IPS-NIHi11 (cell line): ENCODE measurements at regions not wholly inside any gene's neighbourhood (a gene's known extent, or its start where the extent isn't known, plus 50 kb on each side); places are given as distances from the start of the nearest gene placed in this dataset.
"Not testable (repeated sequence)": the region's sequence is repeated elsewhere in the genome, so short reads cannot be mapped to it uniquely, and the experiment has no call there.

ENCODE experiments used
- DNase-seq: peaks from one replicate; pipeline ENCODE4 v3.0.0; 2012; ENCODE audit warnings: mixed read lengths, low spot score

- DNase-seq = no peak
These were observed 263.7 kb downstream of the ANAPC1 start for GRCh38 chr2:111620281-111620680.

GRCh38 chr2:111622859-111623258 lies 261.1 kb downstream of the ANAPC1 start:
- DNase-seq = no peak

GRCh38 chr2:111623380-111623779 lies 260.6 kb downstream of the ANAPC1 start:
- DNase-seq = no peak

DNA sequence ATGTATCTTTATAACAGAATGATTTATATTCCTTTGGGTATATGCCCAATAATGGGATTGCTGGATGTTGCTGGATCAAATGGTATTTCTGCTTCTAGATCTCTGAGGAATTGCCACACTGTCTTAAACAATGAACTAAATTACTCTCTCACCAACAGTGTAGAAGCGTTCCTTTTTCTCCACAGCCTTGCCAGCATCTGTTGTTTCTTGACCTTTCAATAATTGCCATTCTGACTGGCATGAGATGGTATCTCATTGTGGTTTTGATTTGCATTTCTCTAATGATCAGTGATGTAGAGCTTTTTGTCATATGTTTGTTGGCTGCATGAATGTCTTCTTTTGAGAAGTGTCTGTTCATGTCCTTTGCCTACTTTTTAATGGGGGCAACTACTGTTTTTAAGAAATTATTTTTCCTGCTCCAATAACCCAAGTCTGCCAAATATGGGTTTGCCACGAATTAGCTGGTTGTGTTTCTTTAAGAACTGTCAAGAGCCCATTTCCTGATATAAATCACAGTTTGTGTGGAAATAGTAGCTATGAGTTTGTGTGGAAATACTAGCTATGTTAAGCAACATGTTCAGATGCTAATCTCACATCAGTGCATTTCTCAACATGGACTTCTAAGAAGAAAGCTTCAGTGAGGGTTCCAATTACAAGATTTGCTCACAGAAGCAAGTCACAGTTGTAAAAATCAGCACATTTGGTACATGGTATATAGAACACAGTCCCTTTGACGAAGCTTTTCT lies 259.4 kb downstream of the ANAPC1 start:
- DNase-seq = no peak

GRCh38 chr2:111625157-111625537 lies 258.8 kb downstream of the ANAPC1 start:
- DNase-seq = not testable (repeated sequence)

DNA sequence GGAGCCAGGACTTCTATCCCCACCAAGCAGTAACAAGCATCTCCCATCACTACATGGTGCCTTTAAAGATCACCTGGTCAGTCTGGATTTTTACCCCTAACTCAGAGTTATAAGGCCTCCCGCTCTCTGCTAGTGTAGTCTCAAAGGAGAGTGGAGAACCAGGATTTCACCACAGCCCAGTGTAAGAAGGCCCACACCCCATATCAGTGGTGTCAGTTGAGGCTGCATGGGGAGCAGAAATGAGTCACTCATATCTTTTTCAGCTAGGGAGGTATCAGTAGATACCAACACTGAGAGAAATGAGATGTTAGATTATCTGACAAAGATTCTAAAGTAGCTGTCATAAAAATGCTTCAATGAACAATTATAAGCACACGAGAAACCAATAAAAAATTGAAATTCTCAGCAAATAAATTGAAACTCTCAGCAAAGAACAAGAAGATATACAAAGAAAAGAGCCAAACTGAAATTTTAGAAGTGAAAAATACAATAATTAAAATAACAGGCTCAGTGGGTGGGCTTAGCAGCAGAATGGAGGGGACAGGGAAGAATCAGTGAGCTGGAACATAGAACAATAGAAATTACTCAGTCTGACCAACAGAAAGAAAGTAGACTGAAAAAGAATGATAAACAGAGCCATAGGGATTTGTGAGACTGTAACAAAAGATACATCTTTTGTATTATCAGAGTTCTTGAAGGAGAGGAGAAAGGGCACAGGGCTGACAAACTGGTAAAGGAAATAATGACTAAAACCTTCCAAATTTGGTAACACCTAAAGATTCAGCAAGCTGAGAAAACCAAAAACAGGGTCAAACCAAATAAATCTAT lies 257.7 kb downstream of the ANAPC1 start:
- DNase-seq = no peak

- DNase-seq = no peak
These were observed 257.2 kb downstream of the ANAPC1 start for GRCh38 chr2:111626865-111627163.

DNA sequence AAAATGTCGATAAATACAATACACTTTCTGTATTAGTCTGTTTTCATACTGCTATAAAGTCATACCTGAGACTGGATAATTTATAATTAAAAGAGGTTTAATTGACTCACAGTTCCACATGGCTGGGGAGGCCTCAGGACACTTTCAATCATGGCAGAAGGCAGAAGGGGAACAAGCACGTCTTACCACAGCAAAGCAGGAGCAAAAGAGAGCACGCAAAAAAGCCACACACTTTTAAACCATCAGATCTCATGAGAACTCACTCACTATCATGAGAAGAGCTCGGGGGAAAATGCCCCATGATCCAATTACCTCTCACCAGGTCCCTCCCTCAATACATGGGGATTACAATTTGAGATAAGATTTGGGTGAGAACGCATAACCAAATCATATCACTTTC lies 256.7 kb downstream of the ANAPC1 start:
- DNase-seq = no peak

GRCh38 chr2:111628221-111628620 lies 255.8 kb downstream of the ANAPC1 start:
- DNase-seq = no peak

DNA sequence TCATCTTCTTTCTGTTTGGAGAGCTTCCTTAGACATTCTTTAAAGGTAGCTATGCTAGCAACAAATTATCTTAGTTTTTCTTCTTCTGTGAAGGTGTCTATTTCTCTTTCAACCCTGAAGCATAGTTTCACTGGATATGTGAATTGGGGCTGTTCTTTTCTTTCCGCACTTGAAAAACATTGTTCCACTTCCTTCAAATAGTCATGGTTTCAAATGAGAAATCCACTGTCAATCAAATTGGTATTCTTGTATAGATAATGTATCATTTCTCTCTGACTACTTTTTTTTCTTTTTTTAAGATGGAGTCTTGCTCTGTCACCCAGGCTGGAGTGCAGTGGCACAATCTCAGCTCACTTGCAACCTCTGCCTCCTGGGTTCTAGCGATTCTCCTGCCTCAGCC lies 254.0 kb downstream of the ANAPC1 start:
- no peak for DNase-seq

GRCh38 chr2:111632661-111633060 lies 251.3 kb downstream of the ANAPC1 start:
- DNase-seq = no peak

DNA sequence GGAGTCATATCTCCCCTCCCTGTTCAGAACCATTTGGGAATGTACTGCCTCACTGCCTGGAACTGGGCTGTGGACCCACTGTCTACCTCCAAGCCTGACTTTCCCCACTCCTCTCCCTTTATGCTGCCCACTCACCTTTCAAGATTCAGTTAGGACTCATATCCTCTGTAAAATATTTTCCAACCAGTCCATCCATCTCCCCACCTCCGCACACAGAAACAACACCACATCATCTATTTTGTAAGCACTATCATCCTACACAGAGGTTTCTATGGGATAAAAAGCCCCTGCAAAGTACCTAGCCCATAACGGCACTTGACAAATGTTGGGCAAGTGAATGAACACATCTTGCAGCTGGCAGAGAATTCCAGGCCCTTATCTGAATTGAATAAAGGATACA lies 250.8 kb downstream of the ANAPC1 start:
- DNase-seq = no peak

- no peak for DNase-seq
These were observed 250.3 kb downstream of the ANAPC1 start for GRCh38 chr2:111633643-111634042.

DNA sequence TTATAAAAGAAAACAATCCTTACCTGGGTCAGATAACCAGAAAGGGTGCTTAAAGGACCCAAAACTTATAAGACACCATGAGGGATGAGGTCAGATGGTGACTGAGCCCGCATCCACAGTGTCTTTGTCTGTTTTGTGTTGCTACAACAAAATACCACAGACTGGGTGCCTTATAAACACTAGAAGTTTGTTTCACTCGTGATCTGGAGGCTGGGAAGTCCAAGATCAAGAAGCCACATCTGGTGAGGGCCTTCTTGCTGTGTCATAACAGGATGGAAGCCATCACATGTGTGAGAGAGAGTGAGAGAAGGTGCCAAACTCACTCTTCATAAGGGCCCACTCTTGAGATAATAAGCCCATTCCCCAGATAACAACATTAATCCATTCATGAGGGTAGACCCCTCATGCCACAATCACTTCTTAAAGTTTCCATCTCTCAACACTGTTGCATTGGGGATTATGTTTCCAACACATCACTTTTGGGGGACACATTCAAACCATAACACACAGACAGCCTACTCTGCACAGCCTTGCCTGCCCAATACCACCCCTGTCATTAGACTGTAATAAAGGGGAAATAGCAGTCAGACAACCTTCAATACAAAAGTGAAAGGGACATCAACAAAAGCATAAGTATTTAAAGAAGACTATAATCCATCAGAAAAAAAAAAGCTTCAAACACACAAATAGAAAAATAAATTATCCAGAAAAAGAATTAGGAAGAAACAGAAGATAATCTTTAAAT lies 249.8 kb downstream of the ANAPC1 start:
- DNase-seq = no peak

- DNase-seq = no peak
These were observed 248.9 kb downstream of the ANAPC1 start for GRCh38 chr2:111634995-111635538.

GRCh38 chr2:111636905-111637304 lies 247.1 kb downstream of the ANAPC1 start:
- DNase-seq = no peak

GRCh38 chr2:111638274-111638877 lies 245.6 kb downstream of the ANAPC1 start:
- no peak for DNase-seq

DNA sequence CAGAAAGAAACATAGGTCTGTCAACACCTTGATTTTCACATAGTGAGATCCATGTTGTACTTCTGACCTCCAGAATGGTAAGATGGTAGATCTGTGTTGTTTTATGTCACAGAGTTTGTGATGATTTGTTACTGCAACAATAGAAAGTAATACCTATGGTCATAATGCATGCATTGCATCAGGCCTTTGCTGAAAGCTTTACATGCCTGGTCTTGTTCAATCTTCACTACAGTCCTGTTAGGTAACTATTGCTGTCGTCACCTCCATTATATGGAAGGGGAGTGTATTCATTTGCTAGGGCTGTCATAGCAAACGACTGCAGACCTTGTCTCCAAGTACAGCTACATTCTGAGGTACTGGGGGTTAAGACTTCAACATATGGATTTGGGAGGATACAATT lies 243.5 kb downstream of the ANAPC1 start:
- no peak for DNase-seq

GRCh38 chr2:111642586-111643327 lies 241.2 kb downstream of the ANAPC1 start:
- no peak for DNase-seq

DNA sequence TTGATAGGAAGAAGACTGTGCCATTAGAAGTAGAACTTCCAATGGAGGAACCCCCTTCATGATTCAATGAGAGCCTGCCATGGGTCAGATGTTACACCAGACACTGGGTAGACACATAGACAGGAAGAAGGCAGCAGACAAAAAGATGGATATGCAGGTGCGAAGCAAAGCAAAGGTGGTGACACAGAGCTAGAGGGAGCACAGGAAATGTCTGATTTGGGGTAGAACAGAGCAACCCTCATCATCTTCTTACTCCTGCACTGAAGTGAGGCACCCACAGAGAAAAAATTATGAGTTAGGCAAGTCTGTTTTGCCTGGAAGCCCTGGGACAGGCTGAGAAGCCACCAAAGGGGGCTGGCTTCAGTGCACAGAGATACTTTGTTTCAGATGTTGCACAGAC lies 240.2 kb downstream of the ANAPC1 start:
- no peak for DNase-seq

- no peak for DNase-seq
These were observed 236.6 kb downstream of the ANAPC1 start for GRCh38 chr2:111647359-111647758.

DNA sequence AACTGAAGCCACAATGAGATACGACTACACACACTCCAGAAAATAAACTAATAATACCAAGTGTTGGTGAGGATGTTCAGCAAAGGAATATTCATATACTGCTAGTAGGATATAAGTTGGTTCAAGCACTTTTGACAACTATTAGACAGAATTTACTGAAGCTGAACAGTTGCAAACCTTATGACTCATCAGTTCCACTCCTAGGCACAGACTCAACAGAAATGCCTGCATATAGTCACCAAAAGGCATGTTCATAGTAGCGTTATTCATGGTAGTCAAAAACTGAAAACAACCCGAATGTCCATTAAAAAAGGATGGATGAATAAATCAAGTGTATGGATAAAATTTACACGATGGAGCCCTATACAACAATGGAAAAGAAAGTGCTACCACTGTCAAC lies 232.0 kb downstream of the ANAPC1 start:
- no peak for DNase-seq
